ENCODE measurements at regions not wholly inside any gene's neighbourhood (a gene's known extent, or its start where the extent isn't known, plus 50 kb on each side); places are given as distances from the start of the nearest gene placed in this dataset.

GRCh38 chr1:5798904-5799303 lies 193.3 kb downstream of the NPHP4 start:
- Histone ChIP-seq H3K36me3 (ENCODE audit: control insufficient read depth in 4 of 4, insufficient read depth in 4 of 4, low read length in 3 of 4) (no peaks in the 10 kb centered on the region), H3K27ac (ENCODE audit: insufficient read depth in 1 of 2, low read depth in 1 of 2, low read length in 2 of 2, poor library complexity in 1 of 2, severe bottlenecking in 2 of 2) (no peak overlapping the region), H3K9me3 (ENCODE audit: control extremely low read depth in 1 of 5, control insufficient read depth in 4 of 5, insufficient read depth in 2 of 5, low read depth in 1 of 5, low read length in 4 of 5) (no peaks in the 10 kb centered on the region), H3K4me3 (ENCODE audit: control insufficient read depth in 1 of 7, extremely low read depth in 1 of 7, insufficient read depth in 4 of 7, low read depth in 2 of 7, low read length in 6 of 7) (no peak overlapping the region), H3K27me3 (replicated peaks in 2 of 5; ENCODE audit: control insufficient read depth in 4 of 5, insufficient read depth in 5 of 5, low read length in 4 of 5) (peaks cover 0 to 31% (median 0%) of the 10 kb centered on the region in 5 experiments), H3K4me1 (ENCODE audit: control extremely low read depth in 1 of 4, control insufficient read depth in 4 of 4, insufficient read depth in 4 of 4, low read length in 3 of 4) (no peaks in the 10 kb centered on the region)
- POLR2A ChIA-PET, result interaction anchor here (0.6 kb wide), 1 partner anchor 246 kb away, joined by 4 read pairs; no protein-coding TSS in a partner anchor
- WGBS (ENCODE audit: insufficient coverage), result 88% methylated on average over 4 of the region's 7 CpGs
- CTCF ChIA-PET, result no interaction called here
- DNase-seq, result no peak

DNA sequence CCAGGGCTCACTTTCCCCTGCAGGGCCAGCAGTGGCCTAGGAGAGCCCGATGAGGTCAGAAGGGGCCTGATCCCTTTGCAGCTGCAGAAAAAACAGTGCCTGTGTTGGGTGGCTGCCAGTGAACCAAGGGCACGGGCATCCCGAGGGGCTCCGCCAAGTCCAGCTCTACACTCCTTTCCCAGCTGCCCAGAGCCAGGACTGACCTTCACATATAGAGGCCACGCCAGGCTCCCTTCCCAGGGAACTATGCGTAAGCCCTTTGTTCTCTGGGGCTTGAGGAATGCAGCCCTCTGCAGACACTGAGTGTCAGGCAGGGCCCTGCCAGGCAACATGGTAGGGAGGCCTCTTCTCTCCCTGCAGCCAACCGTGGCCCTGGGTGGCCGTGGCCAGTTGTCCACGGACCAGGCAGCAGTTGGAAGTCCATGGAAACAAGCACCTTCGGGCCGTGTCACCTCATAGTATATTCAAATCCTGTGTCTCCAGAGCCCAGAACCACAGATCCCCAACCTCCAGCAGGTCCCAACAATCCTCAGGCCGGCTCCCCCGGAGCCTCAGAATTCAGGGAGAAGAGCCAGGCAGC lies 194.0 kb downstream of the NPHP4 start:
- Histone ChIP-seq H3K27ac (ENCODE audit: insufficient read depth in 1 of 2, low read depth in 1 of 2, low read length in 2 of 2, poor library complexity in 1 of 2, severe bottlenecking in 2 of 2) (no peak overlapping the region), H3K27me3 (replicated peaks in 2 of 5; ENCODE audit: control insufficient read depth in 4 of 5, insufficient read depth in 5 of 5, low read length in 4 of 5) (peaks cover 0 to 34% (median 0%) of the 10 kb centered on the region in 5 experiments), H3K4me1 (ENCODE audit: control extremely low read depth in 1 of 4, control insufficient read depth in 4 of 4, insufficient read depth in 4 of 4, low read length in 3 of 4) (no peaks in the 10 kb centered on the region), H3K4me3 (ENCODE audit: control insufficient read depth in 1 of 7, extremely low read depth in 1 of 7, insufficient read depth in 4 of 7, low read depth in 2 of 7, low read length in 6 of 7) (no peak overlapping the region), H3K36me3 (ENCODE audit: control insufficient read depth in 4 of 4, insufficient read depth in 4 of 4, low read length in 3 of 4) (no peaks in the 10 kb centered on the region), H3K9me3 (ENCODE audit: control extremely low read depth in 1 of 5, control insufficient read depth in 4 of 5, insufficient read depth in 2 of 5, low read depth in 1 of 5, low read length in 4 of 5) (no peaks in the 10 kb centered on the region)
- 94% methylated on average over 11 of the region's 13 CpGs for WGBS (ENCODE audit: insufficient coverage)
- no peak for DNase-seq
- POLR2A ChIA-PET, result no interaction called here
- CTCF ChIA-PET, result no interaction called here

DNA sequence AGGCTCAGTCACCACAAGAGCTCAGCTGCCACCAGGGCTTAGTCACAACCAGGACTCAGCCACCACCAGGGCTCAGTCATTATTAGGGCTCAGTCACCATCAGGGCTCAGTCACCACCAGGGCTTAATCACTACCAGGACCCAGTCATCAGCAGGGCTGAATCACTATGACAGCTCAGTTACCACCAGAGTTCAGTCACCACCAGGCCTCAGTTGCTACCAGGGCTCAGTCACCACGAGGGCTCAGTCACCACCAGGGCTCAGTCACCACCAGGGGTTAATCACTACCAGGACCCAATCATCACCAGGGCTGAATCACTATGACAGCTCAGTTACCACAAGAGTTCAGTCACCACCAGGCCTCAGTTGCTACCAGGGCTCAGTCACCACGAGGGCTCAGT lies 196.2 kb downstream of the NPHP4 start:
- CTCF ChIA-PET, result no interaction called here
- no peak for DNase-seq
- H3K36me3 ChIP-seq (ENCODE audit: control insufficient read depth in 4 of 4, insufficient read depth in 4 of 4, low read length in 3 of 4), result no peaks in the 10 kb centered on the region
- H3K4me3 ChIP-seq (ENCODE audit: control insufficient read depth in 1 of 7, extremely low read depth in 1 of 7, insufficient read depth in 4 of 7, low read depth in 2 of 7, low read length in 6 of 7), result no peak overlapping the region
- POLR2A ChIA-PET, result no interaction called here
- H3K4me1 ChIP-seq (ENCODE audit: control extremely low read depth in 1 of 4, control insufficient read depth in 4 of 4, insufficient read depth in 4 of 4, low read length in 3 of 4), result no peaks in the 10 kb centered on the region
- 100% methylated on average over 2 of the region's 2 CpGs for WGBS (ENCODE audit: insufficient coverage)
- peaks cover 0 to 40% (median 0%) of the 10 kb centered on the region in 5 experiments for H3K27me3 ChIP-seq (replicated peaks in 2 of 5; ENCODE audit: control insufficient read depth in 4 of 5, insufficient read depth in 5 of 5, low read length in 4 of 5)
- H3K27ac ChIP-seq (ENCODE audit: insufficient read depth in 1 of 2, low read depth in 1 of 2, low read length in 2 of 2, poor library complexity in 1 of 2, severe bottlenecking in 2 of 2), result no peak overlapping the region
- H3K9me3 ChIP-seq (ENCODE audit: control extremely low read depth in 1 of 5, control insufficient read depth in 4 of 5, insufficient read depth in 2 of 5, low read depth in 1 of 5, low read length in 4 of 5), result peaks cover 0 to 6% (median 1%) of the 10 kb centered on the region in 5 experiments

DNA sequence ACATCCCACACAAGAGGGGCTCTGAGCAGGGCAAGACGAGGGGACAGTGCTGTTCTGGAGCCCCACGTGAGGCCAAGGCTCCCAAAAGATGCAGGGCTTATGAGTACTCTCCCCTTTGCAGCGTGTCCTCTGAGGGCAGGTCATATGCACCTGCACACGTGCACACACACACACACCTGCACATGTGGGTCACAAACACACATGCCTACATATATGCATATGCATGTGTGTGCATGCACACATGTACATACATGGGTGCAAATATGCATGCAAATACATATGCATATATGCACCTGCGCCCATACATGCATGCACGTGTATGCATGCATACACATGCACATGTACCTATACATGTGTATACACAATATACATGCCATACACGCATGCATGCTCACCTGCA lies 197.9 kb downstream of the NPHP4 start:
- CTCF ChIA-PET, result no interaction called here
- no peaks in the 10 kb centered on the region for H3K4me1 ChIP-seq (ENCODE audit: control extremely low read depth in 1 of 4, control insufficient read depth in 4 of 4, insufficient read depth in 4 of 4, low read length in 3 of 4)
- 90% methylated on average over 5 of the region's 7 CpGs for WGBS (ENCODE audit: insufficient coverage)
- no peak overlapping the region for H3K27ac ChIP-seq (ENCODE audit: insufficient read depth in 1 of 2, low read depth in 1 of 2, low read length in 2 of 2, poor library complexity in 1 of 2, severe bottlenecking in 2 of 2)
- no peak for DNase-seq
- no peak overlapping the region for H3K4me3 ChIP-seq (ENCODE audit: control insufficient read depth in 1 of 7, extremely low read depth in 1 of 7, insufficient read depth in 4 of 7, low read depth in 2 of 7, low read length in 6 of 7)
- no peaks in the 10 kb centered on the region for H3K36me3 ChIP-seq (ENCODE audit: control insufficient read depth in 4 of 4, insufficient read depth in 4 of 4, low read length in 3 of 4)
- H3K27me3 ChIP-seq (replicated peaks in 2 of 5; ENCODE audit: control insufficient read depth in 4 of 5, insufficient read depth in 5 of 5, low read length in 4 of 5), result peaks cover 0 to 34% (median 0%) of the 10 kb centered on the region in 5 experiments
- POLR2A ChIA-PET, result no interaction called here
- peaks cover 0 to 8% (median 2%) of the 10 kb centered on the region in 5 experiments for H3K9me3 ChIP-seq (ENCODE audit: control extremely low read depth in 1 of 5, control insufficient read depth in 4 of 5, insufficient read depth in 2 of 5, low read depth in 1 of 5, low read length in 4 of 5)

GRCh38 chr1:5793516-5793915 lies 198.7 kb downstream of the NPHP4 start:
- DNase-seq, result no peak
- ChIA-PET CTCF (no interaction called here), POLR2A (no interaction called here)
- Histone ChIP-seq H3K27me3 (replicated peaks in 2 of 5; ENCODE audit: control insufficient read depth in 4 of 5, insufficient read depth in 5 of 5, low read length in 4 of 5) (peaks cover 0 to 30% (median 2%) of the 10 kb centered on the region in 5 experiments), H3K36me3 (ENCODE audit: control insufficient read depth in 4 of 4, insufficient read depth in 4 of 4, low read length in 3 of 4) (no peaks in the 10 kb centered on the region), H3K4me1 (ENCODE audit: control extremely low read depth in 1 of 4, control insufficient read depth in 4 of 4, insufficient read depth in 4 of 4, low read length in 3 of 4) (no peaks in the 10 kb centered on the region), H3K9me3 (ENCODE audit: control extremely low read depth in 1 of 5, control insufficient read depth in 4 of 5, insufficient read depth in 2 of 5, low read depth in 1 of 5, low read length in 4 of 5) (peaks cover 0 to 8% (median 2%) of the 10 kb centered on the region in 5 experiments), H3K4me3 (ENCODE audit: control insufficient read depth in 1 of 7, extremely low read depth in 1 of 7, insufficient read depth in 4 of 7, low read depth in 2 of 7, low read length in 6 of 7) (no peak overlapping the region), H3K27ac (ENCODE audit: insufficient read depth in 1 of 2, low read depth in 1 of 2, low read length in 2 of 2, poor library complexity in 1 of 2, severe bottlenecking in 2 of 2) (no peak overlapping the region)
- 94% methylated on average over 3 of the region's 4 CpGs for WGBS (ENCODE audit: insufficient coverage)

DNA sequence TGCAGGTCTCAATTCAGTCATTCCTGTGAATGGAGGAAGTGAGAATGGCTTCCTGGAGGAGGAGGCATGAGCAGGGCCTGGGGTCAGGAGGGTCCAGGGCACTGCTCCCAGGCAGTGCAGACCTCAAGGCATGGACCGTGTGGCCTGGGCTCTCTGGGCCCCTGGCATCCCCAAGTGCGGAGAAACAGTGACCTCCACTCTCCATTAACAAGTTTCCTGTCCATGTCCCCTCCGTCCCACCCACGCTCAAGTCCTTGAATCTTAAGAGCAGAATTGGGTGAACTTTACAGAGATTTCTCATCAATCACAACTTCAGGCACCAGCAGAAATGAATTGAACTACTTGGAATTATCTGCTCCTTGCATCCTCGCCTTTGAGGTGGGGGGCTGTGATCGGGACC lies 211.1 kb downstream of the NPHP4 start:
- peaks cover 0 to 2% (median 0%) of the 10 kb centered on the region in 5 experiments for H3K27me3 ChIP-seq (replicated peaks in 2 of 5; ENCODE audit: control insufficient read depth in 4 of 5, insufficient read depth in 5 of 5, low read length in 4 of 5)
- no peaks in the 10 kb centered on the region for H3K36me3 ChIP-seq (ENCODE audit: control insufficient read depth in 4 of 4, insufficient read depth in 4 of 4, low read length in 3 of 4)
- H3K27ac ChIP-seq (ENCODE audit: insufficient read depth in 1 of 2, low read depth in 1 of 2, low read length in 2 of 2, poor library complexity in 1 of 2, severe bottlenecking in 2 of 2), result no peak overlapping the region
- 94% methylated on average over 3 of the region's 6 CpGs for WGBS (ENCODE audit: insufficient coverage)
- no peak overlapping the region for H3K4me3 ChIP-seq (ENCODE audit: control insufficient read depth in 1 of 7, extremely low read depth in 1 of 7, insufficient read depth in 4 of 7, low read depth in 2 of 7, low read length in 6 of 7)
- DNase-seq, result no peak
- ChIA-PET POLR2A (no interaction called here), CTCF (no interaction called here)
- H3K9me3 ChIP-seq (ENCODE audit: control extremely low read depth in 1 of 5, control insufficient read depth in 4 of 5, insufficient read depth in 2 of 5, low read depth in 1 of 5, low read length in 4 of 5), result peaks cover 0 to 9% (median 0%) of the 10 kb centered on the region in 5 experiments
- H3K4me1 ChIP-seq (ENCODE audit: control extremely low read depth in 1 of 4, control insufficient read depth in 4 of 4, insufficient read depth in 4 of 4, low read length in 3 of 4), result no peaks in the 10 kb centered on the region

GRCh38 chr1:5780324-5780716 lies 211.9 kb downstream of the NPHP4 start:
- H3K4me3 ChIP-seq (ENCODE audit: control insufficient read depth in 1 of 7, extremely low read depth in 1 of 7, insufficient read depth in 4 of 7, low read depth in 2 of 7, low read length in 6 of 7), result no peak overlapping the region
- ChIA-PET CTCF (no interaction called here), POLR2A (no interaction called here)
- DNase-seq, result no peak
- H3K27me3 ChIP-seq (replicated peaks in 2 of 5; ENCODE audit: control insufficient read depth in 4 of 5, insufficient read depth in 5 of 5, low read length in 4 of 5), result peaks cover 0 to 1% (median 0%) of the 10 kb centered on the region in 5 experiments
- WGBS (ENCODE audit: insufficient coverage), result 100% methylated on average over 3 of the region's 4 CpGs
- H3K27ac ChIP-seq (ENCODE audit: insufficient read depth in 1 of 2, low read depth in 1 of 2, low read length in 2 of 2, poor library complexity in 1 of 2, severe bottlenecking in 2 of 2), result no peak overlapping the region
- peaks cover 0 to 9% (median 0%) of the 10 kb centered on the region in 5 experiments for H3K9me3 ChIP-seq (ENCODE audit: control extremely low read depth in 1 of 5, control insufficient read depth in 4 of 5, insufficient read depth in 2 of 5, low read depth in 1 of 5, low read length in 4 of 5)
- no peaks in the 10 kb centered on the region for H3K4me1 ChIP-seq (ENCODE audit: control extremely low read depth in 1 of 4, control insufficient read depth in 4 of 4, insufficient read depth in 4 of 4, low read length in 3 of 4)
- H3K36me3 ChIP-seq (ENCODE audit: control insufficient read depth in 4 of 4, insufficient read depth in 4 of 4, low read length in 3 of 4), result no peaks in the 10 kb centered on the region
